ENCODE measurements at regions not wholly inside any gene's neighbourhood (a gene's known extent, or its start where the extent isn't known, plus 50 kb on each side); places are given as distances from the start of the nearest gene placed in this dataset.

- ATAC-seq (no peak), DNase-seq (ENCODE audit: low spot score in 2 of 2) (no peak)
- Mint-ChIP-seq H3K27ac (no peak overlapping the region), H3K36me3 (no peaks in the 10 kb centered on the region), H3K9me3 (peaks cover 0 to 2% of the 10 kb centered on the region in 2 donors)
Measured at GRCh38 chr2:118791483-118791882, 56.0 kb downstream of the EN1 start.

- no peaks in the 10 kb centered on the region for H3K9me3 Mint-ChIP-seq
- ATAC-seq (no peak), DNase-seq (ENCODE audit: low spot score in 2 of 2) (no peak)
- no peak overlapping the region for H3K27ac Mint-ChIP-seq
- H3K36me3 Mint-ChIP-seq = no peaks in the 10 kb centered on the region
Measured at GRCh38 chr2:118786746-118787145, 60.7 kb downstream of the EN1 start.

- Mint-ChIP-seq H3K27ac (no peak overlapping the region), H3K9me3 (peaks cover 0 to 8% of the 10 kb centered on the region in 2 donors), H3K36me3 (no peaks in the 10 kb centered on the region)
- DNase-seq (ENCODE audit: low spot score in 2 of 2) (no peak), ATAC-seq (no peak)
Measured at GRCh38 chr2:118784860-118785259, 62.6 kb downstream of the EN1 start.

- no peak for ATAC-seq
- Mint-ChIP-seq H3K36me3 (no peaks in the 10 kb centered on the region), H3K27ac (no peak overlapping the region), H3K9me3 (peaks cover 0 to 8% of the 10 kb centered on the region in 2 donors)
- no peak for DNase-seq (ENCODE audit: low spot score in 2 of 2)
Measured at GRCh38 chr2:118779362-118779761, 68.1 kb downstream of the EN1 start.

- no peak overlapping the region for H3K27ac Mint-ChIP-seq
- ATAC-seq = peak; percentile 83 to 89
- H3K36me3 Mint-ChIP-seq = no peaks in the 10 kb centered on the region
- H3K9me3 Mint-ChIP-seq = no peaks in the 10 kb centered on the region
- DNase-seq (ENCODE audit: low spot score in 2 of 2) = peak in 1 of 2 donors; percentile 30
Measured at GRCh38 chr2:118774458-118775133, 72.9 kb downstream of the EN1 start.

GRCh38 chr2:118773826-118774225 lies 73.6 kb downstream of the EN1 start:
- Mint-ChIP-seq H3K9me3 (no peaks in the 10 kb centered on the region), H3K27ac (no peak overlapping the region), H3K36me3 (no peaks in the 10 kb centered on the region)
- DNase-seq (ENCODE audit: low spot score in 2 of 2) (no peak), ATAC-seq (no peak)

GRCh38 chr2:118772487-118773200 lies 74.8 kb downstream of the EN1 start:
- DNase-seq (ENCODE audit: low spot score in 2 of 2) = no peak
- Mint-ChIP-seq H3K27ac (no peak overlapping the region), H3K9me3 (no peaks in the 10 kb centered on the region), H3K36me3 (no peaks in the 10 kb centered on the region)
- no peak for ATAC-seq

GRCh38 chr2:118769707-118770400 lies 77.6 kb downstream of the EN1 start:
- Mint-ChIP-seq H3K27ac (no peak overlapping the region), H3K9me3 (no peaks in the 10 kb centered on the region), H3K36me3 (no peaks in the 10 kb centered on the region)
- ATAC-seq = no peak
- no peak for DNase-seq (ENCODE audit: low spot score in 2 of 2)

- H3K9me3 Mint-ChIP-seq = no peaks in the 10 kb centered on the region
- H3K36me3 Mint-ChIP-seq = no peaks in the 10 kb centered on the region
- DNase-seq (ENCODE audit: low spot score in 2 of 2) (no peak), ATAC-seq (no peak)
- no peak overlapping the region for H3K27ac Mint-ChIP-seq
Measured at GRCh38 chr2:118766871-118767270, 80.6 kb downstream of the EN1 start.

GRCh38 chr2:118764855-118765254 lies 82.6 kb downstream of the EN1 start:
- H3K27ac Mint-ChIP-seq = no peak overlapping the region
- no peaks in the 10 kb centered on the region for H3K9me3 Mint-ChIP-seq
- H3K36me3 Mint-ChIP-seq = no peaks in the 10 kb centered on the region
- DNase-seq (ENCODE audit: low spot score in 2 of 2) = no peak
- no peak for ATAC-seq

- H3K9me3 Mint-ChIP-seq = no peaks in the 10 kb centered on the region
- no peaks in the 10 kb centered on the region for H3K36me3 Mint-ChIP-seq
- no peak for ATAC-seq
- H3K27ac Mint-ChIP-seq = no peak overlapping the region
- DNase-seq (ENCODE audit: low spot score in 2 of 2) = no peak
Measured at GRCh38 chr2:118763797-118764196, 83.7 kb downstream of the EN1 start.

GRCh38 chr2:118762290-118762689 lies 85.2 kb downstream of the EN1 start:
- H3K9me3 Mint-ChIP-seq = no peaks in the 10 kb centered on the region
- DNase-seq (ENCODE audit: low spot score in 2 of 2) = no peak
- no peak for ATAC-seq
- H3K27ac Mint-ChIP-seq = no peak overlapping the region
- no peaks in the 10 kb centered on the region for H3K36me3 Mint-ChIP-seq

GRCh38 chr2:118761771-118762170 lies 85.7 kb downstream of the EN1 start:
- no peak for ATAC-seq

GRCh38 chr2:118755901-118756300 lies 91.5 kb downstream of the EN1 start:
- ATAC-seq (no peak), DNase-seq (ENCODE audit: low spot score in 2 of 2) (no peak)
- H3K27ac Mint-ChIP-seq = no peak overlapping the region
- H3K36me3 Mint-ChIP-seq = no peaks in the 10 kb centered on the region
- H3K9me3 Mint-ChIP-seq = no peaks in the 10 kb centered on the region

More at GRCh38 chr2:118761771-118762170, 85.7 kb downstream of the EN1 start:
- H3K36me3 Mint-ChIP-seq = no peaks in the 10 kb centered on the region
- H3K27ac Mint-ChIP-seq = no peak overlapping the region
- DNase-seq (ENCODE audit: low spot score in 2 of 2) = no peak
- H3K9me3 Mint-ChIP-seq = no peaks in the 10 kb centered on the region

- no peak for DNase-seq (ENCODE audit: low spot score in 2 of 2)
- ATAC-seq = no peak
- no peak overlapping the region for H3K27ac Mint-ChIP-seq
- H3K36me3 Mint-ChIP-seq = no peaks in the 10 kb centered on the region
- no peaks in the 10 kb centered on the region for H3K9me3 Mint-ChIP-seq
Measured at GRCh38 chr2:118755384-118755783, 92.1 kb downstream of the EN1 start.

- Mint-ChIP-seq H3K36me3 (no peaks in the 10 kb centered on the region), H3K9me3 (peaks cover 0 to under 1% of the 10 kb centered on the region in 2 donors), H3K27ac (no peak overlapping the region)
- no peak for DNase-seq (ENCODE audit: low spot score in 2 of 2)
- ATAC-seq = no peak
Measured at GRCh38 chr2:118752762-118753429, 94.6 kb downstream of the EN1 start.

- Mint-ChIP-seq H3K27ac (no peak overlapping the region), H3K36me3 (peaks cover 0 to 8% of the 10 kb centered on the region in 2 donors), H3K9me3 (peaks cover 5 to 13% of the 10 kb centered on the region in 2 donors)
- DNase-seq (ENCODE audit: low spot score in 2 of 2) = no peak
- ATAC-seq = no peak
Measured at GRCh38 chr2:118750959-118751565, 96.4 kb downstream of the EN1 start.

Measured in activated naive CD4-positive, alpha-beta T cell treated with anti-CD3 and anti-CD28 coated beads, Interleukin-2, amount 50 U/mL, for 72 hours (primary cell).